ENCODE measurements at regions not wholly inside any gene's neighbourhood (a gene's known extent, or its start where the extent isn't known, plus 50 kb on each side); places are given as distances from the start of the nearest gene placed in this dataset.

- Histone ChIP-seq H3K79me1 (ENCODE audit: low read depth in 1 of 2, low read length in 2 of 2) (no peaks in the 10 kb centered on the region), H2AFZ (replicated peaks; ENCODE audit: low read length, poor library complexity) (no peak overlapping the region), H2BK15ac (ENCODE audit: low read depth, low read length) (no peak overlapping the region), H2BK20ac (ENCODE audit: low read depth, low read length) (no peak overlapping the region), H3K4ac (ENCODE audit: low read depth, low read length) (no peak overlapping the region), H3K27me3 (ENCODE audit: control insufficient read depth, insufficient read depth, low read length) (no peaks in the 10 kb centered on the region), H2BK5ac (ENCODE audit: low read depth, low read length, poor library complexity, severe bottlenecking) (no peak overlapping the region), H3K9me3 (ENCODE audit: control insufficient read depth, insufficient read depth, low read length) (no peaks in the 10 kb centered on the region), H2AK5ac (ENCODE audit: low read depth, low read length) (no peak overlapping the region), H3K4me3 (ENCODE audit: insufficient read depth, low read depth, low read length) (no peak overlapping the region), H4K8ac (ENCODE audit: low read depth in 2 of 2, low read length in 2 of 2) (no peak overlapping the region), H3K56ac (ENCODE audit: extremely low read depth, insufficient read depth, low read length) (no peak overlapping the region), H3K4me1 (ENCODE audit: control insufficient read depth, insufficient read depth, low read length) (no peaks in the 10 kb centered on the region; the same call in 1 of the 2 replicates), H3K9me1 (ENCODE audit: insufficient read depth, low read length) (no peaks in the 10 kb centered on the region; the same call in 1 of the 2 replicates), H3K18ac (ENCODE audit: low read depth, low read length) (no peak overlapping the region), H4K20me1 (ENCODE audit: insufficient read depth, low read length) (no peaks in the 10 kb centered on the region), H4K5ac (ENCODE audit: low read depth, low read length) (no peak overlapping the region), H3K4me2 (ENCODE audit: low read depth, low read length) (no peak overlapping the region), H2AK9ac (replicated peaks; ENCODE audit: low read depth, low read length, poor library complexity) (no peak overlapping the region), H3K36me3 (ENCODE audit: control insufficient read depth, insufficient read depth, low read length) (no peaks in the 10 kb centered on the region), H3K9ac (ENCODE audit: low read depth, low read length) (no peak overlapping the region), H3K14ac (replicated peaks; ENCODE audit: low read depth, low read length) (no peak overlapping the region), H3K27ac (ENCODE audit: insufficient read depth, low read length) (no peak overlapping the region), H4K91ac (ENCODE audit: insufficient read depth, low read depth, low read length) (no peak overlapping the region), H2BK120ac (ENCODE audit: low read depth, low read length) (no peak overlapping the region), H3K23ac (ENCODE audit: low read depth, low read length) (no peak overlapping the region)
- WGBS, 2 experiments (ENCODE audit: extremely low coverage in 2 of 2, insufficient read length in 1 of 2): no CpG with 5 or more reads among the region's 3 CpGs
- intact Hi-C loops (cut with micrococcal nuclease) (no loop called here), in situ Hi-C loops (cut with MboI; ENCODE audit: low sequenced_read_pairs) (no loop called here), dilution Hi-C loops (cut with HindIII; ENCODE audit: low sequenced_read_pairs, unreplicated experiment) (no loop called here)
- TF ChIP-seq RCOR1 (IDR thresholded peaks at IDR 0.05; ENCODE audit: insufficient replicate concordance, low read length) (no peak), FOS (IDR thresholded peaks at IDR 0.05; ENCODE audit: low read depth, low read length) (no peak), BHLHE40 (IDR thresholded peaks at IDR 0.05; ENCODE audit: low read depth, low read length) (no peak), CTCF (conservative IDR thresholded peaks at IDR 0.05; ENCODE audit: low read depth, low read length) (no peak), POLR2A (IDR thresholded peaks at IDR 0.05; ENCODE audit: low read depth, low read length) (no peak)
- no TSS peak for BruUV-seq (replicated peaks)
- POLR2A ChIA-PET (ENCODE audit: unreplicated experiment): no interaction called here
- DNase-seq (no peak), ATAC-seq (ENCODE audit: low read depth) (no peak)
- CTCF ChIA-PET: no interaction called here
Observed at GRCh38 chr6:78528926-78529325, 338.4 kb upstream of the IRAK1BP1 start.

Measured in IMR-90 (cell line).